HCT116 (cell line): ENCODE measurements at regions not wholly inside any gene's neighbourhood (a gene's known extent, or its start where the extent isn't known, plus 50 kb on each side); places are given as distances from the start of the nearest gene placed in this dataset.

Source experiments
- ATAC-seq: fragments of 200-7000 bp; cut with Tn5 transposase; 2 replicates; pipeline ENCODE4 v1.9.1; 2020; ENCODE audit warnings: mild to moderate bottlenecking, moderate library complexity
- BruUV-seq: library from RNA; stranded (reverse); fragments of 400-500 nt; replicated peaks from 2 replicates; lab custom pipeline; 2021; lab: Mats Ljungman, UMichigan
- CTCF ChIA-PET: fragments of 300-600 bp; sonication (Branson Sonifier 250); formaldehyde crosslinking; loops from one replicate; lab custom pipeline; 2021; ENCODE audit warnings: antibody characterized with exemption; lab: Charles Lee
- POLR2A ChIA-PET: fragments of 300-600, 350-600 bp; sonication (Branson Sonifier 250); formaldehyde crosslinking; loops from one replicate; lab custom pipeline; 2021; ENCODE audit warnings: antibody characterized with exemption; lab: Charles Lee
- RAD21 ChIA-PET, 2 experiments: fragments of 300-600 bp; sonication (Branson Sonifier 250); formaldehyde crosslinking; loops; one replicate each; lab custom pipeline; 2023; ENCODE audit warnings: low total read pairs in 2 of 2; ENCODE audit not compliant: uncharacterized antibody in 2 of 2, unreplicated experiment in 2 of 2, low non-redundant PET in 1 of 2; lab: Charles Lee
- DNase-seq: peaks from one replicate; pipeline ENCODE4 v3.0.0-alpha.2; 2010; ENCODE audit warnings: low read depth, low spot score
- H2AFZ ChIP-seq: fragments of 200-600 bp; shearing (Covaris generic), sonication (generic); 2 replicates; pipeline ENCODE4 v1.6.1; 2017; ENCODE audit warnings: low read depth, mixed run types, mixed read lengths, antibody characterized with exemption, low read length; ENCODE audit not compliant: poor library complexity, severe bottlenecking
- H3K27ac ChIP-seq: 2 replicates; pipeline ENCODE4 v1.5.1; 2012; ENCODE audit warnings: low read depth, low read length
- H3K27me3 ChIP-seq: fragments of 200-600 bp; sonication (generic); 2 replicates; pipeline ENCODE4 v1.6.1; 2016; ENCODE audit warnings: mixed run types, low read length, mixed read lengths; ENCODE audit not compliant: insufficient read depth
- H3K36me3 ChIP-seq, 2 experiments: fragments of 200-500 bp in 1 of 2; fragments of 200-600 bp in 1 of 2; sonication (Bioruptor generic) in 1 of 2; sonication (generic) in 1 of 2; 2 replicates each; pipeline versions ENCODE4 v1.5.1 to v1.6.1; 2014 to 2016; ENCODE audit warnings: low read length in 2 of 2, inconsistent platforms in 1 of 2, mixed read lengths in 1 of 2, mixed run types in 1 of 2; ENCODE audit not compliant: insufficient read depth in 2 of 2, control insufficient read depth in 1 of 2
- H3K4me1 ChIP-seq, 2 experiments: fragments of 200-600 bp in 1 of 2; sonication (generic) in 1 of 2; 2 replicates each; pipeline versions ENCODE4 v1.5.1 to v1.6.1; 2012 to 2017; ENCODE audit warnings: low read length in 2 of 2, inconsistent platforms in 1 of 2, mild to moderate bottlenecking in 1 of 2, mixed read lengths in 1 of 2, mixed run types in 1 of 2, moderate library complexity in 1 of 2; ENCODE audit not compliant: insufficient read depth in 2 of 2, control insufficient read depth in 1 of 2
- H3K4me2 ChIP-seq: fragments of 200-600 bp; sonication (generic); 2 replicates; pipeline ENCODE4 v1.6.1; 2017; ENCODE audit warnings: mixed run types, low read length, mixed read lengths
- H3K4me3 ChIP-seq, 2 experiments: fragments of 200-600 bp in 1 of 2; sonication (generic) in 1 of 2; replicated peaks in 1 of 2; 2 replicates each; pipeline ENCODE4 v1.5.1; 2011 to 2016; ENCODE audit warnings: low read length in 2 of 2, control low read depth in 1 of 2, low read depth in 1 of 2, mild to moderate bottlenecking in 1 of 2, mixed read lengths in 1 of 2, mixed run types in 1 of 2
- H3K79me2 ChIP-seq: fragments of 200-600 bp; sonication (generic); 2 replicates; pipeline ENCODE4 v1.6.1; 2017; ENCODE audit warnings: mild to moderate bottlenecking, mixed run types, low read length, moderate library complexity, mixed read lengths; ENCODE audit not compliant: insufficient read depth
- H3K9ac ChIP-seq: fragments of 200-600 bp; sonication (generic); 2 replicates; pipeline ENCODE4 v1.6.1; 2016; ENCODE audit warnings: low read length, mixed read lengths
- H3K9me2 ChIP-seq: fragments of 200-600 bp; sonication (generic), shearing (Covaris generic); 2 replicates; pipeline ENCODE4 v1.6.1; 2017; ENCODE audit warnings: mixed run types, mild to moderate bottlenecking, moderate library complexity; ENCODE audit not compliant: insufficient read depth
- H3K9me3 ChIP-seq, 2 experiments: fragments of 200-500 bp in 1 of 2; fragments of 200-600 bp in 1 of 2; sonication (Bioruptor generic) in 1 of 2; sonication (generic) in 1 of 2; 2 replicates each; pipeline ENCODE4 v1.6.1; 2014 to 2017; ENCODE audit warnings: low read length in 2 of 2, mixed read lengths in 2 of 2, inconsistent platforms in 1 of 2, low read depth in 1 of 2, mild to moderate bottlenecking in 1 of 2, mixed run types in 1 of 2, moderate library complexity in 1 of 2; ENCODE audit not compliant: control insufficient read depth in 1 of 2, insufficient read depth in 1 of 2
- H4K20me1 ChIP-seq: fragments of 200-600 bp; sonication (generic), shearing (Covaris generic); 2 replicates; pipeline ENCODE4 v1.6.1; 2017; ENCODE audit warnings: mixed run types, mild to moderate bottlenecking, moderate library complexity; ENCODE audit not compliant: insufficient read depth
- CBX3 ChIP-seq: IDR thresholded peaks from 2 replicates; pipeline ENCODE4 v1.6.1; 2012; ENCODE audit warnings: low read depth
- EGR1 ChIP-seq: IDR thresholded peaks from 2 replicates; pipeline ENCODE4 v1.6.1; 2012; ENCODE audit warnings: low read depth
- ELF1 ChIP-seq: IDR thresholded peaks from 2 replicates; pipeline ENCODE4 v1.6.1; 2012; ENCODE audit warnings: low read depth, borderline replicate concordance
- EZH2 ChIP-seq: fragments of 200-600 bp; sonication (generic); IDR thresholded peaks from 2 replicates; pipeline ENCODE4 v1.6.1; 2017; ENCODE audit warnings: antibody characterized with exemption, mixed run types
- FOSL1 ChIP-seq: IDR thresholded peaks from 2 replicates; pipeline ENCODE4 v1.6.1; 2012; ENCODE audit warnings: low read depth
- JUND ChIP-seq: IDR thresholded peaks from 2 replicates; pipeline ENCODE4 v1.6.1; 2012
- POLR2A ChIP-seq: IDR thresholded peaks from 2 replicates; pipeline ENCODE4 v1.7.0; 2011; ENCODE audit warnings: borderline replicate concordance; ENCODE audit not compliant: insufficient read depth, insufficient read length; ENCODE audit errors: extremely low read depth
- POLR2AphosphoS5 ChIP-seq: IDR thresholded peaks from 2 replicates; pipeline ENCODE4 v1.6.1; 2011; ENCODE audit warnings: mild to moderate bottlenecking, low read depth, low read length, moderate library complexity
- RAD21 ChIP-seq: IDR thresholded peaks from 2 replicates; pipeline ENCODE4 v1.6.1; 2012; ENCODE audit warnings: low read depth, mild to moderate bottlenecking
- SP1 ChIP-seq: IDR thresholded peaks from 2 replicates; pipeline ENCODE4 v1.6.1; 2012; ENCODE audit warnings: low read depth
- YY1 ChIP-seq: IDR thresholded peaks from 2 replicates; pipeline ENCODE4 v1.6.1; 2011; ENCODE audit warnings: low read length, low read depth, moderate library complexity, mild to moderate bottlenecking; ENCODE audit not compliant: insufficient replicate concordance; ENCODE audit errors: extremely low read depth
- ZBTB33 ChIP-seq: IDR thresholded peaks from 2 replicates; pipeline ENCODE4 v1.6.1; 2011; ENCODE audit warnings: mild to moderate bottlenecking, low read length, moderate library complexity; ENCODE audit not compliant: insufficient replicate concordance; ENCODE audit errors: extremely low read depth
- ZFX ChIP-seq: fragments of 450-650 bp; IDR thresholded peaks from 2 replicates; pipeline ENCODE4 v1.6.1; 2017
- ZNF274 ChIP-seq: fragments of 200-500 bp; sonication (Bioruptor generic); IDR thresholded peaks from 2 replicates; pipeline ENCODE4 v1.6.1; 2014; ENCODE audit warnings: mild to moderate bottlenecking, low read depth, low read length, inconsistent platforms
- intact Hi-C: fragments of 100-400 bp; cut with micrococcal nuclease; formaldehyde crosslinking; loops from 2 replicates; pipeline ENCODE4 v1.10.0; 2022
- TF ChIP-seq, protein P1 (sequence below), 3 experiments: fragments of 200-600 bp in 1 of 3; sonication (generic) in 1 of 3; IDR thresholded peaks in 2 of 3; conservative IDR thresholded peaks in 1 of 3; 2 replicates each; pipeline ENCODE4 v1.5.1; 2012 to 2017; ENCODE audit warnings: low read depth in 2 of 3, low read length in 2 of 3, antibody characterized with exemption in 1 of 3, borderline replicate concordance in 1 of 3, control low read depth in 1 of 3, mild to moderate bottlenecking in 1 of 3, mixed read lengths in 1 of 3, mixed run types in 1 of 3, moderate library complexity in 1 of 3; ENCODE audit not compliant: insufficient read depth in 1 of 3
- TF ChIP-seq, protein P2 (sequence below): IDR thresholded peaks from 2 replicates; pipeline ENCODE4 v1.6.1; 2012

- Histone ChIP-seq H3K27ac (no peak overlapping the region), H3K9me2 (no peaks in the 10 kb centered on the region), H3K4me1 (no peaks in the 10 kb centered on the region), H3K36me3 (no peaks in the 10 kb centered on the region), H3K4me3 (no peak overlapping the region), H4K20me1 (no peaks in the 10 kb centered on the region), H2AFZ (no peak overlapping the region), H3K4me2 (no peak overlapping the region), H3K27me3 (no peaks in the 10 kb centered on the region; the same call in 1 of the 2 replicates), H3K9ac (no peak overlapping the region), H3K9me3 (no peaks in the 10 kb centered on the region), H3K79me2 (no peaks in the 10 kb centered on the region)
- no peak for DNase-seq
- intact Hi-C loops: no loop called here
- RAD21 ChIA-PET: no interaction called here
- no peak for ATAC-seq
- no TSS peak for BruUV-seq
- POLR2A ChIA-PET: no interaction called here
- no peak for TF ChIP-seq SP1
- no peak for TF ChIP-seq FOSL1
- no peak for TF ChIP-seq EZH2
- no peak for TF ChIP-seq JUND
- TF ChIP-seq, protein P1, sequence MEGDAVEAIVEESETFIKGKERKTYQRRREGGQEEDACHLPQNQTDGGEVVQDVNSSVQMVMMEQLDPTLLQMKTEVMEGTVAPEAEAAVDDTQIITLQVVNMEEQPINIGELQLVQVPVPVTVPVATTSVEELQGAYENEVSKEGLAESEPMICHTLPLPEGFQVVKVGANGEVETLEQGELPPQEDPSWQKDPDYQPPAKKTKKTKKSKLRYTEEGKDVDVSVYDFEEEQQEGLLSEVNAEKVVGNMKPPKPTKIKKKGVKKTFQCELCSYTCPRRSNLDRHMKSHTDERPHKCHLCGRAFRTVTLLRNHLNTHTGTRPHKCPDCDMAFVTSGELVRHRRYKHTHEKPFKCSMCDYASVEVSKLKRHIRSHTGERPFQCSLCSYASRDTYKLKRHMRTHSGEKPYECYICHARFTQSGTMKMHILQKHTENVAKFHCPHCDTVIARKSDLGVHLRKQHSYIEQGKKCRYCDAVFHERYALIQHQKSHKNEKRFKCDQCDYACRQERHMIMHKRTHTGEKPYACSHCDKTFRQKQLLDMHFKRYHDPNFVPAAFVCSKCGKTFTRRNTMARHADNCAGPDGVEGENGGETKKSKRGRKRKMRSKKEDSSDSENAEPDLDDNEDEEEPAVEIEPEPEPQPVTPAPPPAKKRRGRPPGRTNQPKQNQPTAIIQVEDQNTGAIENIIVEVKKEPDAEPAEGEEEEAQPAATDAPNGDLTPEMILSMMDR (IDR thresholded peaks at IDR 0.05 in 2 of 3, conservative IDR thresholded peaks at IDR 0.05 in 1 of 3; ENCODE audit: borderline replicate concordance in 1 of 3, insufficient read depth in 1 of 3, low read depth in 2 of 3, low read length in 2 of 3): no peak
- no peak for TF ChIP-seq EGR1
- TF ChIP-seq ZNF274: no peak
- TF ChIP-seq, protein P2, sequence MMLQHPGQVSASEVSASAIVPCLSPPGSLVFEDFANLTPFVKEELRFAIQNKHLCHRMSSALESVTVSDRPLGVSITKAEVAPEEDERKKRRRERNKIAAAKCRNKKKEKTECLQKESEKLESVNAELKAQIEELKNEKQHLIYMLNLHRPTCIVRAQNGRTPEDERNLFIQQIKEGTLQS: no peak
- TF ChIP-seq ZBTB33: no peak
- TF ChIP-seq ZFX: no peak
- TF ChIP-seq YY1: no peak
- no peak for TF ChIP-seq ELF1
- no peak for TF ChIP-seq RAD21
- no peak for TF ChIP-seq POLR2AphosphoS5
- TF ChIP-seq POLR2A: no peak
- TF ChIP-seq CBX3: no peak
- CTCF ChIA-PET: no interaction called here
Observed at GRCh38 chr4:185938654-185939053, 126.7 kb upstream of the SORBS2 start.
